ENCODE measurements at regions not wholly inside any gene's neighbourhood (a gene's known extent, or its start where the extent isn't known, plus 50 kb on each side); places are given as distances from the start of the nearest gene placed in this dataset.

DNA sequence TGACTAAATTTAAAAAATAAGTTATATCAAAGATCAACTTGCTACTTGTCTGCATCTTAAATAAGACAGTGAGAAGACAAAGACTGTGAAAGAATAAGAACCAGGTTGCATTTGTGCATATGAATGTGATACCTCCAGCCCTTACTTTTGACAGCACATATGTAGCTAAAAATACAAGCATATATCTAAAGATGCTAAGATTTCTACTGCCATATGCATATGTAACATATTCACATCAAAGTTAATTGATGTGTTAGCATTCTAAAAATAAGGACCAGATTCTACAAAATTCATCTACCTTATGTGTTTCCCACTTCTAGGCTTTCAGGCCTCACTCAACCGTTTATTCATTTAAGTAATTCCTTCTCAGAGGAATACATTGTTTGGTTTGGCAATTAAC lies 1120.3 kb upstream of the LRRTM3 start:
- H3K4me3 ChIP-seq, result no peak overlapping the region
- H3K27me3 ChIP-seq, result no peaks in the 10 kb centered on the region
- H3K4me1 ChIP-seq, result no peaks in the 10 kb centered on the region
- no peaks in the 10 kb centered on the region for H3K9me3 ChIP-seq
- H3K36me3 ChIP-seq, result no peaks in the 10 kb centered on the region
- H3K27ac ChIP-seq, result no peak overlapping the region
- no peak for DNase-seq
- no peak for TF ChIP-seq POLR2A (IDR thresholded peaks at IDR 0.05)
- TF ChIP-seq, protein P1, sequence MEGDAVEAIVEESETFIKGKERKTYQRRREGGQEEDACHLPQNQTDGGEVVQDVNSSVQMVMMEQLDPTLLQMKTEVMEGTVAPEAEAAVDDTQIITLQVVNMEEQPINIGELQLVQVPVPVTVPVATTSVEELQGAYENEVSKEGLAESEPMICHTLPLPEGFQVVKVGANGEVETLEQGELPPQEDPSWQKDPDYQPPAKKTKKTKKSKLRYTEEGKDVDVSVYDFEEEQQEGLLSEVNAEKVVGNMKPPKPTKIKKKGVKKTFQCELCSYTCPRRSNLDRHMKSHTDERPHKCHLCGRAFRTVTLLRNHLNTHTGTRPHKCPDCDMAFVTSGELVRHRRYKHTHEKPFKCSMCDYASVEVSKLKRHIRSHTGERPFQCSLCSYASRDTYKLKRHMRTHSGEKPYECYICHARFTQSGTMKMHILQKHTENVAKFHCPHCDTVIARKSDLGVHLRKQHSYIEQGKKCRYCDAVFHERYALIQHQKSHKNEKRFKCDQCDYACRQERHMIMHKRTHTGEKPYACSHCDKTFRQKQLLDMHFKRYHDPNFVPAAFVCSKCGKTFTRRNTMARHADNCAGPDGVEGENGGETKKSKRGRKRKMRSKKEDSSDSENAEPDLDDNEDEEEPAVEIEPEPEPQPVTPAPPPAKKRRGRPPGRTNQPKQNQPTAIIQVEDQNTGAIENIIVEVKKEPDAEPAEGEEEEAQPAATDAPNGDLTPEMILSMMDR (IDR thresholded peaks at IDR 0.05), result no peak

DNA sequence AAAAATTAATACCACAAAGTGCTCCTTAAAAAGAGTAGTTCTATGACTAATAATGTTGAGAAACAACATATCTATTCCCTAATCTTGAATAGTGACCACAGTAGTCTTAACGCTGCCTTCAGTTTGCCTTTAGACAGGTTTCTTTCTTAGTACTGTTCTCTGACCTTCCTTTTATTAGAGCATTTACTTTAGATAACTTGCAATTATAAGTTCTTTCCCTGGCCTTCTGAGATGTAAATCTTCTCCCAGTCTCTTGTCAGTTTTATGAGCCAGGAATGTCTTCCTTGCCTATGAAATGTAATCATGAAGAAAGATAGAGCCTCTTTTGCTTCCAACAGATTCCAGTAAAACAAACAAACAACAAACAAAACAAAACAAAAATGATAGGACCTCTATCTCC lies 1119.8 kb upstream of the LRRTM3 start:
- no peak for TF ChIP-seq POLR2A (IDR thresholded peaks at IDR 0.05)
- TF ChIP-seq, protein P1 (IDR thresholded peaks at IDR 0.05), result no peak
- DNase-seq, result no peak
- H3K4me3 ChIP-seq, result no peak overlapping the region
- H3K36me3 ChIP-seq, result no peaks in the 10 kb centered on the region
- H3K4me1 ChIP-seq, result no peaks in the 10 kb centered on the region
- H3K9me3 ChIP-seq, result no peaks in the 10 kb centered on the region
- H3K27ac ChIP-seq, result no peak overlapping the region
- H3K27me3 ChIP-seq, result no peaks in the 10 kb centered on the region

DNA sequence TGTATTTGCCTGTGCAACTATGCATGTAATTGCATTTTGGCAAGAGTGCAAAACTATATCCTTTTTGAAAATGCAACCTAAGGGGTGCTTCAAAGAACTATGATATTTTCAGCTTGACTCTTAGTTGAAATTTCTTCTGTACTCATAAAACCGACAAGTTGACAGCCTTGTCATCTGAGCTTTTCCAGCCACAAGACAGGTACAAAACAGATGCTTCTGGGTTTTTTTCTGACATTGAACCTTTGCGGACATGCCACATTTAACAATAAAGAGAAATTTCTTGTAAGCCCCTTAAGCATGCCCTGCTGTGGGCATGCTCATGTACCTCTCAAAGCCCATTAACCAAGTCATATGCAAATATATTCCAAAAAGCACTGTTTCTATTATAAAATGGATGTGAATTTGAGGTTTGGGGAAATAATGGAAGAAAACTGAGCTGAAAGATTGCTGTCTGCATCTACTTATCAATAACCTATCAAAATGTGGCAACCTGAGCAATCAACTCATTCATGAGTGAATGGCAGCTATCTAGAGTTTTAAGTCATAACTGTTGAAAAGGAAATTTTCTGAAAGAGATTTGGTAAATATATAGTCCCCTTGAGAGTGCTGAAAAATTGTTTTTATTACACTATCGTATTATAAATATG lies 1117.0 kb upstream of the LRRTM3 start:
- H3K4me1 ChIP-seq, result no peaks in the 10 kb centered on the region
- H3K27ac ChIP-seq, result no peak overlapping the region
- DNase-seq, result no peak
- no peak overlapping the region for H3K4me3 ChIP-seq
- no peaks in the 10 kb centered on the region for H3K9me3 ChIP-seq
- no peak for TF ChIP-seq POLR2A (IDR thresholded peaks at IDR 0.05)
- TF ChIP-seq, protein P1 (IDR thresholded peaks at IDR 0.05), result no peak
- H3K27me3 ChIP-seq, result no peaks in the 10 kb centered on the region
- H3K36me3 ChIP-seq, result no peaks in the 10 kb centered on the region

DNA sequence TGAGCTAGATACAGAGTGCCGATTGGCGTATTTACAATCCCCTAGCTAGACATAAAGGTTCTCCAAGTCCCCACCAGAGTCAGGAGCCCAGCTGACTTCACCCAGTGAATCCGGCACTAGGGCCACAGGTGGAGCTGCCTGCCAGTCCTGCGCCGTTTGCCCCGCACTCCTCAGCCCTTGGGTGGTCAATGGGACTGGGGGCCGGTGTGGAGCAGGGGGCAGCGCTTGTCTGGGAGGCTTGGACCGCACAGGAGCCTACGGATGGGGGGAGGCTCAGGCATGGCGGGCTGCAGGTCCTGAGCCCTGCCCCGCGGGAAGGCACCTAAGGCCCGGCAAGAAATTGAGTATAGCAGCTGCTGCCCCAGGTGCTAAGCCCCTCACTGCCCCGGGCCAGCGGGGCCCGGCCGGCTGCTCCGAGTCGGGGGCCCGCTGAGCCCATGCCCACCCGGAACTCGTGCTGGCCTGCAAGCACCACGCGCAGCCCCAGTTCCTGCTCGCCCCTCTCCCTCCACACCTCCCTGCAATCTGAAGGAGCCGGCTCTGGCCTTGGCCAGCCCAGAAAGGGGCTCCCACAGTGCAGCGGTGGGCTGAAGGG lies 1113.8 kb upstream of the LRRTM3 start:
- TF ChIP-seq POLR2A (IDR thresholded peaks at IDR 0.05), result no peak
- TF ChIP-seq, protein P1 (IDR thresholded peaks at IDR 0.05), result no peak

DNA sequence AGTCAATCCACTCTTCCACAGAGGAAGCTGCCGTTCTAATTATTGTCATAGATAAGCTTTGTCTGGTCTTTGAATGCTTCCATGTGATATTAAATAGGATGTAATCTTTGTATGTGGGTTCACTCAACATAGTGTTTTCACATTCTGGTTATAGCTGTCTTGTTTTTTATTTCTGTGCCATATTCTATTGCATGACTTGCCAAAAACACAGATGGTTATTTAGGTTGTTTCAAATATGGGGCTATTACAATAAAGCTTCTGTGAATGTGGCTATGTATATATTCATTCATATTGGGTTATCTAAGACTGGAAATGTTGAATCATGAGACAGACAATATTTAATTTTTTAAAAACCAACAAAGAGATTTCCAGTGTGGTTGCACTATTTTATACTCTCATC lies 1109.3 kb upstream of the LRRTM3 start:
- Histone ChIP-seq H3K36me3 (no peaks in the 10 kb centered on the region), H3K4me3 (no peak overlapping the region), H3K27ac (no peak overlapping the region), H3K9me3 (no peaks in the 10 kb centered on the region), H3K4me1 (no peaks in the 10 kb centered on the region), H3K27me3 (no peaks in the 10 kb centered on the region)
- DNase-seq, result no peak
- TF ChIP-seq POLR2A (IDR thresholded peaks at IDR 0.05), result no peak
- TF ChIP-seq, protein P1 (IDR thresholded peaks at IDR 0.05), result no peak

More for the DNA sequence above, 1113.8 kb upstream of the LRRTM3 start:
- no peaks in the 10 kb centered on the region for H3K36me3 ChIP-seq
- no peak overlapping the region for H3K4me3 ChIP-seq
- H3K27me3 ChIP-seq, result no peaks in the 10 kb centered on the region
- H3K27ac ChIP-seq, result no peak overlapping the region
- H3K9me3 ChIP-seq, result no peaks in the 10 kb centered on the region
- DNase-seq, result no peak
- no peaks in the 10 kb centered on the region for H3K4me1 ChIP-seq

All from Peyer's patch (tissue), 4 donors.